CD14-positive monocyte (primary cell): ENCODE measurements at regions not wholly inside any gene's neighbourhood (a gene's known extent, or its start where the extent isn't known, plus 50 kb on each side); places are given as distances from the start of the nearest gene placed in this dataset.

ENCODE experiments used
- DNase-seq, 3 donors: peaks; one replicate each; pipeline ENCODE4 v3.0.0-alpha.2; 2011 to 2022
- H2AFZ ChIP-seq: 2 replicates; pipeline ENCODE4 v1.6.0; 2012; ENCODE audit warnings: mild to moderate bottlenecking, low read depth, low read length, inconsistent platforms; ENCODE audit not compliant: insufficient read depth, poor library complexity, severe bottlenecking
- H3K27ac ChIP-seq, 2 donors: 1 replicate in 1 of 2; 2 replicates in 1 of 2; pipeline ENCODE4 v1.5.1; 2012 to 2013; ENCODE audit warnings: low read length in 2 of 2, control low read depth in 1 of 2, inconsistent platforms in 1 of 2, low read depth in 1 of 2, mild to moderate bottlenecking in 1 of 2
- H3K27me3 ChIP-seq, 2 donors: one replicate each; pipeline versions ENCODE4 v1.6.0 to v1.6.1; 2011 to 2013; ENCODE audit warnings: low read length in 2 of 2; ENCODE audit not compliant: control insufficient read depth in 2 of 2, insufficient read depth in 2 of 2
- H3K36me3 ChIP-seq, 2 donors: replicated peaks in 1 of 2; 1 replicate in 1 of 2; 2 replicates in 1 of 2; pipeline versions ENCODE4 v1.5.1 to v1.6.1; 2012 to 2013; ENCODE audit warnings: low read length in 2 of 2, control low read depth in 1 of 2, inconsistent platforms in 1 of 2, mild to moderate bottlenecking in 1 of 2; ENCODE audit not compliant: insufficient read depth in 2 of 2, control insufficient read depth in 1 of 2
- H3K4me1 ChIP-seq, 2 donors: 1 replicate in 1 of 2; 2 replicates in 1 of 2; pipeline versions ENCODE4 v1.5.1 to v1.6.1; 2012 to 2013; ENCODE audit warnings: low read length in 2 of 2, control low read depth in 1 of 2, inconsistent platforms in 1 of 2, mild to moderate bottlenecking in 1 of 2, moderate library complexity in 1 of 2; ENCODE audit not compliant: insufficient read depth in 2 of 2, control insufficient read depth in 1 of 2
- H3K4me2 ChIP-seq: replicated peaks from 2 replicates; pipeline ENCODE3; 2012; ENCODE audit warnings: low read length, moderate library complexity, mild to moderate bottlenecking; ENCODE audit not compliant: poor library complexity, severe bottlenecking; ENCODE audit errors: extremely low read depth
- H3K4me3 ChIP-seq, 3 experiments: fragments of 200-600 bp in 1 of 3; sonication (generic) in 1 of 3; replicated peaks in 1 of 3; 1 replicate in 2 of 3; 2 replicates in 1 of 3; pipeline ENCODE4 v1.5.1; 2011 to 2013; ENCODE audit warnings: low read length in 3 of 3, mild to moderate bottlenecking in 3 of 3, control low read depth in 2 of 3, low read depth in 2 of 3, inconsistent platforms in 1 of 3, moderate library complexity in 1 of 3
- H3K79me2 ChIP-seq: 2 replicates; pipeline ENCODE4 v1.6.0; 2012; ENCODE audit warnings: mild to moderate bottlenecking, control low read depth, inconsistent platforms, low read length, moderate library complexity; ENCODE audit not compliant: insufficient read depth
- H3K9ac ChIP-seq: 2 replicates; pipeline ENCODE4 v1.6.0; 2017; ENCODE audit warnings: low read length, mild to moderate bottlenecking; ENCODE audit not compliant: insufficient read depth, poor library complexity, severe bottlenecking
- H3K9me3 ChIP-seq, 2 donors: replicated peaks in 1 of 2; 1 replicate in 1 of 2; 2 replicates in 1 of 2; pipeline versions ENCODE4 v1.5.1 to v1.6.1; 2012 to 2013; ENCODE audit warnings: low read length in 2 of 2, control low read depth in 1 of 2; ENCODE audit not compliant: control insufficient read depth in 1 of 2, insufficient read depth in 1 of 2
- H4K20me1 ChIP-seq: 2 replicates; pipeline ENCODE4 v1.6.0; 2012; ENCODE audit warnings: mild to moderate bottlenecking, low read length, control low read depth, moderate library complexity; ENCODE audit not compliant: insufficient read depth
- H3K27ac Mint-ChIP-seq, 7 donors: one replicate each; pipeline ENCODE4 v1.8.0; 2020; ENCODE audit warnings: mild to moderate bottlenecking in 7 of 7, mixed read lengths in 7 of 7, moderate library complexity in 6 of 7, inconsistent platforms in 2 of 7
- H3K27me3 Mint-ChIP-seq, 3 donors: one replicate each; pipeline ENCODE4 v1.8.0; 2021 to 2022; ENCODE audit warnings: low read depth in 3 of 3, mild to moderate bottlenecking in 3 of 3, mixed read lengths in 3 of 3, moderate library complexity in 3 of 3, inconsistent platforms in 1 of 3
- H3K36me3 Mint-ChIP-seq, 2 donors: one replicate each; pipeline ENCODE4 v1.8.0; 2020; ENCODE audit warnings: mixed read lengths in 2 of 2, inconsistent platforms in 1 of 2, mild to moderate bottlenecking in 1 of 2
- H3K4me1 Mint-ChIP-seq: one replicate; pipeline ENCODE4 v1.8.0; 2020; ENCODE audit warnings: mild to moderate bottlenecking, mixed read lengths
- H3K4me3 Mint-ChIP-seq, 2 donors: one replicate each; pipeline ENCODE4 v1.8.0; 2020; ENCODE audit warnings: mild to moderate bottlenecking in 2 of 2, mixed read lengths in 2 of 2, moderate library complexity in 1 of 2
- H3K9me3 Mint-ChIP-seq, 7 donors: one replicate each; pipeline ENCODE4 v1.8.0; 2020 to 2022; ENCODE audit warnings: mixed read lengths in 7 of 7, mild to moderate bottlenecking in 6 of 7, moderate library complexity in 6 of 7, inconsistent platforms in 2 of 7
- whole genome bisulfite sequencing: methylation state at CpG from one replicate; pipeline ENCODE4 v1.1.5; 2013; ENCODE audit warnings: missing lambda C conversion rate; ENCODE audit not compliant: insufficient coverage; 5-methylcytosine and 5-hydroxymethylcytosine counted together
- intact Hi-C, 2 donors: fragments of 100-400 bp; cut with micrococcal nuclease; formaldehyde crosslinking; loops; one replicate each; pipeline versions ENCODE4 v1.15.0 to v1.15.1; 2023
- TF ChIP-seq, protein P1 (sequence below): fragments of 200-600 bp; IDR thresholded peaks from one replicate; pipeline ENCODE4 v1.8.0; 2022; ENCODE audit warnings: antibody characterized with exemption, mild to moderate bottlenecking

DNA sequence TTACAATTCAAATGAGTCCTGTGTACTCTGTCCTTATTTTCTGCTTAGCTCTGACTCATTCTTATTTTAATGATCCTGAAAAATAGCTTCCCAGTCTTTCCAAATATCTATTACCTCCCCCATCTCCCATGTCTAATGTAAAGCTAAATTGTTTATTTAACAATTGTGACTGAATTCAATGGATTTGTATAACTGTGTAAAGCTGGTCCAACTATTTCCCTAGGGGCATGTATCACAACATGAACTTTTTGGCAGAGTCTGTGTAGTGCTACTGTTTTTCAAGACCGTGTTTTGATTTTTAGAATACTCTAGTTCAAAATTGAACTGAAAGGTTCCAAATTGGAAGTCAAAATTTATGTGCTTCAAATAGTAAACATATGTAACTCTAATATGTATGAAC, 67.8 kb downstream of the SPCS3 start:
- no peaks in the 10 kb centered on the region for H3K27me3 Mint-ChIP-seq
- H3K27me3 ChIP-seq, result no peaks in the 10 kb centered on the region
- no peak overlapping the region for H2AFZ ChIP-seq
- no peaks in the 10 kb centered on the region for H3K79me2 ChIP-seq
- H3K4me3 ChIP-seq, result no peak overlapping the region
- H4K20me1 ChIP-seq, result no peaks in the 10 kb centered on the region
- DNase-seq, result no peak
- no peaks in the 10 kb centered on the region for H3K9me3 Mint-ChIP-seq
- TF ChIP-seq, protein P1, sequence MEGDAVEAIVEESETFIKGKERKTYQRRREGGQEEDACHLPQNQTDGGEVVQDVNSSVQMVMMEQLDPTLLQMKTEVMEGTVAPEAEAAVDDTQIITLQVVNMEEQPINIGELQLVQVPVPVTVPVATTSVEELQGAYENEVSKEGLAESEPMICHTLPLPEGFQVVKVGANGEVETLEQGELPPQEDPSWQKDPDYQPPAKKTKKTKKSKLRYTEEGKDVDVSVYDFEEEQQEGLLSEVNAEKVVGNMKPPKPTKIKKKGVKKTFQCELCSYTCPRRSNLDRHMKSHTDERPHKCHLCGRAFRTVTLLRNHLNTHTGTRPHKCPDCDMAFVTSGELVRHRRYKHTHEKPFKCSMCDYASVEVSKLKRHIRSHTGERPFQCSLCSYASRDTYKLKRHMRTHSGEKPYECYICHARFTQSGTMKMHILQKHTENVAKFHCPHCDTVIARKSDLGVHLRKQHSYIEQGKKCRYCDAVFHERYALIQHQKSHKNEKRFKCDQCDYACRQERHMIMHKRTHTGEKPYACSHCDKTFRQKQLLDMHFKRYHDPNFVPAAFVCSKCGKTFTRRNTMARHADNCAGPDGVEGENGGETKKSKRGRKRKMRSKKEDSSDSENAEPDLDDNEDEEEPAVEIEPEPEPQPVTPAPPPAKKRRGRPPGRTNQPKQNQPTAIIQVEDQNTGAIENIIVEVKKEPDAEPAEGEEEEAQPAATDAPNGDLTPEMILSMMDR, result no peak
- no peaks in the 10 kb centered on the region for H3K4me1 ChIP-seq
- no peaks in the 10 kb centered on the region for H3K9me3 ChIP-seq
- H3K36me3 ChIP-seq, result no peaks in the 10 kb centered on the region
- H3K36me3 Mint-ChIP-seq, result no peaks in the 10 kb centered on the region
- no peak overlapping the region for H3K27ac Mint-ChIP-seq
- H3K4me1 Mint-ChIP-seq, result no peaks in the 10 kb centered on the region
- intact Hi-C loops, result no loop called here
- no peak overlapping the region for H3K27ac ChIP-seq
- H3K9ac ChIP-seq, result no peak overlapping the region
- no CpG with 5 or more reads among the region's 1 CpG for WGBS
- no peak overlapping the region for H3K4me3 Mint-ChIP-seq
- no peak overlapping the region for H3K4me2 ChIP-seq

DNA sequence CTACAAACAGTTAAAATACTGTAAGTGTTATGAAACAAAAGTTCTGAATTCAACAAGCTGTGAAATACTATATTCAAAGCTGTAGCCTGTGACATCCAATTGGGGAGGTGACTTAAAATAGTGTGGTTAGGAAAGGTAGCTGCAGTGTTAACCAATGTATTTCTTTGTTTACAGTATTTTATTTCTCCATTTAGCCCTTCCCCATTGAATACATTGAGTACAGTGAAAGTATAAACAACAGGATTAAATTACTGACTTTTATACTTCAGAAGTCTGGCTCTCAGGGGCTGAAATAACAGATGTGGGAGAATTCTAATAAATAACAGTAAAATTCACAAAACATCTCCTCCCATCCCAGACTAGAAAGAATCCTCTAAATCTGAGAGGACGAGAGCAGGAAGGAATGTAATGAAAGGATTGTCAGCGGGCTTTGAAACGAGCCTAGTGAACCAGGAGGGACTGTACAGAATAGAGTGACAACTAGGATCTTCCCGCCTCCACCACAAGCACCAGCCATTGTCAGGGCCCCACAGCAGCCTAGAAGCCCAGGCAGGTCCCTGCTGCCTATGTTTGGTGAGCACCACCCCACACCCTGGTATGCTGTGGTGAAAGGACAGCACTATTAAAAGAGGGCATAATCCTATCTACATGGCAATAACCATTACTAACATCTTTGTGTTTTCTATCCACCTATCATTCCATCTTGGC, 73.7 kb downstream of the SPCS3 start:
- no peaks in the 10 kb centered on the region for H3K79me2 ChIP-seq
- H3K9ac ChIP-seq, result no peak overlapping the region
- no peak overlapping the region for H3K4me2 ChIP-seq
- TF ChIP-seq, protein P1, result no peak
- H3K9me3 ChIP-seq, result no peaks in the 10 kb centered on the region
- no peaks in the 10 kb centered on the region for H3K36me3 ChIP-seq
- no peaks in the 10 kb centered on the region for H3K36me3 Mint-ChIP-seq
- no CpG with 5 or more reads among the region's 4 CpGs for WGBS
- H2AFZ ChIP-seq, result no peak overlapping the region
- H3K27ac ChIP-seq, result no peak overlapping the region
- no peak for DNase-seq
- H3K4me3 Mint-ChIP-seq, result no peak overlapping the region
- no peaks in the 10 kb centered on the region for H3K4me1 Mint-ChIP-seq
- H3K4me3 ChIP-seq, result no peak overlapping the region
- H3K27me3 ChIP-seq, result no peaks in the 10 kb centered on the region
- intact Hi-C loops, result no loop called here
- H3K27ac Mint-ChIP-seq, result no peak overlapping the region
- peaks cover 0 to 6% (median 2%) of the 10 kb centered on the region in 7 donors for H3K9me3 Mint-ChIP-seq
- H3K4me1 ChIP-seq, result no peaks in the 10 kb centered on the region
- H4K20me1 ChIP-seq, result no peaks in the 10 kb centered on the region
- no peaks in the 10 kb centered on the region for H3K27me3 Mint-ChIP-seq
